Osteocyte (in vitro differentiated cells): ENCODE measurements at regions not wholly inside any gene's neighbourhood (a gene's known extent, or its start where the extent isn't known, plus 50 kb on each side); places are given as distances from the start of the nearest gene placed in this dataset.
"Not testable (repeated sequence)": the region's sequence is repeated elsewhere in the genome, so short reads cannot be mapped to it uniquely, and the experiment has no call there.

ENCODE experiments used
- DNase-seq: peaks from one replicate; pipeline ENCODE4 v3.0.0; 2021; ENCODE audit warnings: mixed read lengths; ENCODE audit not compliant: unreplicated experiment; ENCODE audit errors: extremely low spot score
- H3K27ac Mint-ChIP-seq: one replicate; pipeline ENCODE4 v1.8.0; 2021; ENCODE audit warnings: mild to moderate bottlenecking, mixed read lengths; ENCODE audit not compliant: unreplicated experiment
- H3K27me3 Mint-ChIP-seq: one replicate; pipeline ENCODE4 v1.8.0; 2021; ENCODE audit warnings: mixed read lengths; ENCODE audit not compliant: unreplicated experiment
- H3K36me3 Mint-ChIP-seq: one replicate; pipeline ENCODE4 v1.8.0; 2021; ENCODE audit warnings: mixed read lengths; ENCODE audit not compliant: unreplicated experiment
- H3K4me1 Mint-ChIP-seq: one replicate; pipeline ENCODE4 v1.8.0; 2021; ENCODE audit warnings: mixed read lengths; ENCODE audit not compliant: unreplicated experiment
- H3K4me3 Mint-ChIP-seq: one replicate; pipeline ENCODE4 v1.8.0; 2021; ENCODE audit warnings: mild to moderate bottlenecking, moderate library complexity, mixed read lengths; ENCODE audit not compliant: unreplicated experiment
- H3K9me3 Mint-ChIP-seq: one replicate; pipeline ENCODE4 v1.8.0; 2021; ENCODE audit warnings: mixed read lengths; ENCODE audit not compliant: unreplicated experiment
- TF ChIP-seq, protein P1 (sequence below): fragments of 200-600 bp; sonication (generic); IDR thresholded peaks from 2 replicates; pipeline ENCODE4 v1.5.0; 2021; ENCODE audit warnings: antibody characterized with exemption, mild to moderate bottlenecking, moderate library complexity

DNA sequence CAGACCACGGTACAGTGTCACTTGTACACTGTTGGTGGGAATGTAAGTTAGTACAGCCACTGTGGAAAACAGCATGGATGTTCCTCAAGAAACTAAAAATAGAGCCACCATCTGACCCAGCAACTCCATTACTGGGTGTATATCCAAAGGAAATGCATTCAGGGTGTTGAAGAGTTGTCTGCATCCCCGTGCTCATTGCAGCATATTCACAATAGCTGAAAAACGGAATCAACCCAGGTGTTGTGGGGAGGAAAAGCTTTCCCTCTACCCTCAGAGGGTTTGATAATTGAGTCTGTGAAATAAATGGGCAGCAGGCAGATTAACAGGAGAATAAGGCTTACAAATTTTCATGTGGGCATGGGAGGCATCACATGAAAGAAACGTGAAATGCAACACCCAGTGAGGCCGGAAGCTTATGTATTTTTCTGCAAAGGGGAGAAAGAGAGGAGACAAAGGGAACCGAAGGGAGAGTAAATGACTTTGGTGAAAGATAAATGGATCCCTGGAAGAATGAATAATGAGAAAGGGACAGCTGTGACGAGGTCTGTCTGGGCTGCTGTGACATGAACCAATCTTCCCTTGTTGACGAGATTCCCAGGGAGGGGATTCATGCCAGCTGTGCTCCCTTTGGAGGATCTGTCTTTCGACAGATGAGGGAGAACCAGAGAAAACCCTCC, 106.2 kb downstream of the KCNJ12 start:
- Mint-ChIP-seq H3K4me1 (no peaks in the 10 kb centered on the region), H3K27me3 (peaks cover 91% of the 10 kb centered on the region), H3K36me3 (no peaks in the 10 kb centered on the region), H3K9me3 (no peaks in the 10 kb centered on the region), H3K4me3 (no peak overlapping the region), H3K27ac (no peak overlapping the region)
- TF ChIP-seq, protein P1, sequence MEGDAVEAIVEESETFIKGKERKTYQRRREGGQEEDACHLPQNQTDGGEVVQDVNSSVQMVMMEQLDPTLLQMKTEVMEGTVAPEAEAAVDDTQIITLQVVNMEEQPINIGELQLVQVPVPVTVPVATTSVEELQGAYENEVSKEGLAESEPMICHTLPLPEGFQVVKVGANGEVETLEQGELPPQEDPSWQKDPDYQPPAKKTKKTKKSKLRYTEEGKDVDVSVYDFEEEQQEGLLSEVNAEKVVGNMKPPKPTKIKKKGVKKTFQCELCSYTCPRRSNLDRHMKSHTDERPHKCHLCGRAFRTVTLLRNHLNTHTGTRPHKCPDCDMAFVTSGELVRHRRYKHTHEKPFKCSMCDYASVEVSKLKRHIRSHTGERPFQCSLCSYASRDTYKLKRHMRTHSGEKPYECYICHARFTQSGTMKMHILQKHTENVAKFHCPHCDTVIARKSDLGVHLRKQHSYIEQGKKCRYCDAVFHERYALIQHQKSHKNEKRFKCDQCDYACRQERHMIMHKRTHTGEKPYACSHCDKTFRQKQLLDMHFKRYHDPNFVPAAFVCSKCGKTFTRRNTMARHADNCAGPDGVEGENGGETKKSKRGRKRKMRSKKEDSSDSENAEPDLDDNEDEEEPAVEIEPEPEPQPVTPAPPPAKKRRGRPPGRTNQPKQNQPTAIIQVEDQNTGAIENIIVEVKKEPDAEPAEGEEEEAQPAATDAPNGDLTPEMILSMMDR, result no peak
- DNase-seq, result no peak

DNA sequence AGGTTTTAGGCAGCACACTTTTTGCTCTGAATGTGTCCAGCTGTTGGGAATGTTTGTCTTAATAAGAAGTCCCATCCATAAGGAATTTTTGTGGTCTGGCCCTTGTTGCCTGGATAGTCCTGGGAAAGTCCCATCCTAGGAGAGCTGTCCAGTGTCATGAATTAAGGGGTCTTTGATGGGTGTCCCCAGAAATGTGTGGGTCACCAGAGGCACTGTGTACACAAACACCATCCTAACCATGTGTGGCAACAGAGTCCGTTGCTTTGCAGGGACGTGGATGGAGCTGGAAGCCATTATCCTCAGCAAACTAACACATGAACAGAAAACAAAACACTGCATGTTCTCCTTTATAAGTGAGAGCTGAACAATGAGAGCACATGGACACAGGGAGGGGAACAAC, 111.9 kb downstream of the KCNJ12 start:
- H3K27ac Mint-ChIP-seq, result not testable (repeated sequence)

DNA sequence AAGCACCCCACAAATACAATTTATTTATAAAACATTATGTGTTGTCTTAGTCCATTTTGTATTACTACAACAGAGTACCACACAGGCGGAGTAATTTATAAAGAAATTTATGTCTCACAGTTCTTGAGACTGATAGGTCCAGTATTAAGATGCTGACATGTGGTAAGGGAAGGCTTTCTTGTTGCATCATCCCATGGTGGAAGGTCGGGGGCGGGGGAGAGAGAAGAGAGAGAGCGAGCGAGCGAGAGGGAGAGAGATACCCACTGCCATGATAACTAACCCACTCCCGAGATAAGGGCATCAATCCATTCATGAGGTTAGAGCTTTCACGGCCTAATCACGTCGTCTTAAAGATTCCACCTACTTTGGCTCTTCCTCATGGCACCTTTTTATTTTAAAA, 117.8 kb downstream of the KCNJ12 start:
- Mint-ChIP-seq H3K27ac (no peak overlapping the region), H3K27me3 (peaks cover 72% of the 10 kb centered on the region), H3K36me3 (no peaks in the 10 kb centered on the region), H3K4me3 (no peak overlapping the region), H3K4me1 (no peaks in the 10 kb centered on the region), H3K9me3 (no peaks in the 10 kb centered on the region)
- TF ChIP-seq, protein P1, result no peak
- no peak for DNase-seq

More for the DNA sequence above, 111.9 kb downstream of the KCNJ12 start:
- peaks cover 78% of the 10 kb centered on the region for H3K27me3 Mint-ChIP-seq
- not testable (repeated sequence) for H3K36me3 Mint-ChIP-seq, H3K4me1 Mint-ChIP-seq, DNase-seq, H3K4me3 Mint-ChIP-seq, H3K9me3 Mint-ChIP-seq

- H3K36me3 Mint-ChIP-seq, result no peaks in the 10 kb centered on the region
- no peaks in the 10 kb centered on the region for H3K4me1 Mint-ChIP-seq
- TF ChIP-seq, protein P1, result no peak
- H3K4me3 Mint-ChIP-seq, result no peak overlapping the region
- H3K27ac Mint-ChIP-seq, result no peak overlapping the region
- no peaks in the 10 kb centered on the region for H3K9me3 Mint-ChIP-seq
- no peak for DNase-seq
- peaks cover 75% of the 10 kb centered on the region for H3K27me3 Mint-ChIP-seq
Observed at GRCh38 chr17:21495281-21495680, 119.1 kb downstream of the KCNJ12 start.

DNA sequence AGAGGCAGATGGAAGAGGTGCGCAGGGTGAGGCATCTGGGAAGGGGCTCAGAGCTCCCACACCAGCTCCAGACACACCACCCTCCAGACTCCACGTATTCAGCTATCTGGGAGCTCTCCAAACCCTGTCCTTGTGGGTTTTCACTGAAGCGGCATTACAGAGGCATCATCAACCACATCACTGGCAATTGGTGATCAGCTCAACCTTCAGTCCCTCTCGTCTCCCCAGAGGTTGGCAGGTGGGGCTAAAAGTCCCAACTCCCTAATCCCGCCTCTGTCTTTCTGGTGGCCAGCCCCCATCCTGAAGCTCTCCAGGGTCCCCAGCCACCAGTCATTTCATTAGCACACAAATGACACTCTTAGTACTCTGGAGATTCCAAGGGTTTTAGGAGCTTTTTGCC, 123.9 kb downstream of the KCNJ12 start:
- Mint-ChIP-seq H3K36me3 (no peaks in the 10 kb centered on the region), H3K9me3 (no peaks in the 10 kb centered on the region), H3K27me3 (peaks cover 50% of the 10 kb centered on the region), H3K27ac (no peak overlapping the region), H3K4me1 (no peaks in the 10 kb centered on the region), H3K4me3 (no peak overlapping the region)
- no peak for DNase-seq
- TF ChIP-seq, protein P1, result no peak

- H3K4me3 Mint-ChIP-seq, DNase-seq, H3K4me1 Mint-ChIP-seq, H3K36me3 Mint-ChIP-seq, H3K9me3 Mint-ChIP-seq, H3K27ac Mint-ChIP-seq: not testable (repeated sequence)
- H3K27me3 Mint-ChIP-seq, result peaks cover 33% of the 10 kb centered on the region
Observed at GRCh38 chr17:21501927-21502700, 126.0 kb downstream of the KCNJ12 start.
